Lower leg skin (tissue), 4 donors: ENCODE measurements at regions not wholly inside any gene's neighbourhood (a gene's known extent, or its start where the extent isn't known, plus 50 kb on each side); places are given as distances from the start of the nearest gene placed in this dataset.
"Not testable (repeated sequence)": the region's sequence is repeated elsewhere in the genome, so short reads cannot be mapped to it uniquely, and the experiment has no call there.

Source experiments
- DNase-seq, 2 donors: peaks; one replicate each; pipeline ENCODE4 v3.0.0-alpha.2; 2019; ENCODE audit warnings: low spot score in 2 of 2
- H3K4me3 ChIP-seq: fragments of 200-600 bp; sonication (generic); 2 replicates; pipeline ENCODE4 v1.5.1; 2017; ENCODE audit warnings: mild to moderate bottlenecking, low read depth; ENCODE audit not compliant: poor library complexity, severe bottlenecking
- POLR2A ChIP-seq, 2 donors: fragments of 450-650 bp; IDR thresholded peaks; one replicate each; pipeline ENCODE4 v1.6.1; 2016 to 2017; ENCODE audit warnings: antibody characterized with exemption in 2 of 2, mild to moderate bottlenecking in 1 of 2, moderate library complexity in 1 of 2
- whole genome bisulfite sequencing, 2 donors: methylation state at CpG; one replicate each; pipeline ENCODE4 v1.1.5; 2018; 5-methylcytosine and 5-hydroxymethylcytosine counted together
- intact Hi-C: fragments of 100-400 bp; cut with DNase I; formaldehyde crosslinking; loops from one replicate; pipeline ENCODE4 v1.15.0; 2023; ENCODE audit warnings: low total_unique reads
- TF ChIP-seq, protein P1 (sequence below), 3 donors: fragments of 450-650 bp; IDR thresholded peaks; one replicate each; pipeline ENCODE4 v1.5.1; 2016; ENCODE audit warnings: antibody characterized with exemption in 3 of 3, mild to moderate bottlenecking in 3 of 3, moderate library complexity in 2 of 3

GRCh38 chr17:69677130-69677529 is 262.6 kb downstream of the MAP2K6 start:
- 72 to 78% methylated on average over 6 of the region's 6 CpGs for whole genome bisulfite sequencing, 2 donors
- no peak overlapping the region for H3K4me3 ChIP-seq
- DNase-seq, result no peak
- no peak for TF ChIP-seq POLR2A (IDR thresholded peaks at IDR 0.05)
- TF ChIP-seq, protein P1, sequence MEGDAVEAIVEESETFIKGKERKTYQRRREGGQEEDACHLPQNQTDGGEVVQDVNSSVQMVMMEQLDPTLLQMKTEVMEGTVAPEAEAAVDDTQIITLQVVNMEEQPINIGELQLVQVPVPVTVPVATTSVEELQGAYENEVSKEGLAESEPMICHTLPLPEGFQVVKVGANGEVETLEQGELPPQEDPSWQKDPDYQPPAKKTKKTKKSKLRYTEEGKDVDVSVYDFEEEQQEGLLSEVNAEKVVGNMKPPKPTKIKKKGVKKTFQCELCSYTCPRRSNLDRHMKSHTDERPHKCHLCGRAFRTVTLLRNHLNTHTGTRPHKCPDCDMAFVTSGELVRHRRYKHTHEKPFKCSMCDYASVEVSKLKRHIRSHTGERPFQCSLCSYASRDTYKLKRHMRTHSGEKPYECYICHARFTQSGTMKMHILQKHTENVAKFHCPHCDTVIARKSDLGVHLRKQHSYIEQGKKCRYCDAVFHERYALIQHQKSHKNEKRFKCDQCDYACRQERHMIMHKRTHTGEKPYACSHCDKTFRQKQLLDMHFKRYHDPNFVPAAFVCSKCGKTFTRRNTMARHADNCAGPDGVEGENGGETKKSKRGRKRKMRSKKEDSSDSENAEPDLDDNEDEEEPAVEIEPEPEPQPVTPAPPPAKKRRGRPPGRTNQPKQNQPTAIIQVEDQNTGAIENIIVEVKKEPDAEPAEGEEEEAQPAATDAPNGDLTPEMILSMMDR (IDR thresholded peaks at IDR 0.05), result no peak
- intact Hi-C loops, result no loop called here

GRCh38 chr17:69678206-69678605 is 263.7 kb downstream of the MAP2K6 start:
- WGBS, 2 donors, result 63 to 70% methylated on average over 2 of the region's 2 CpGs
- intact Hi-C loops, result no loop called here
- H3K4me3 ChIP-seq, result no peak overlapping the region
- no peak for TF ChIP-seq POLR2A (IDR thresholded peaks at IDR 0.05)
- no peak for DNase-seq

DNA sequence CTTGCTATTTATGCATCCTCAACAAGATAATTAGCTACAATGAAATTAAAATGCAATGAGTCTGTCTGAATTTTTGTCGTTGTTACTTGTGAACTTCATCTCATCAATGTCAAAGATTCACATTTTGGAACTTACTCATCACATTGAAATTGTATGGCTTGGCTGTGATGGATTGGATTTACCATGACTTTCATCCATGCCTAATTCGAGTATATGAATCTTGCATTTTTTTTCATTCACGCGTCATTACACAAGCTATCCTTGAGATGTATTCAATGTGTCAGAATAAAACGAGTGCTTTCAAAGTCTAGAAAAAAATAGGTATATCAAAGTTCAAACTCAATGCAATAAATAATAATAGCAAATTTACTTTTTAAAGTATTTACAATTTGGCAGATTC is 265.3 kb downstream of the MAP2K6 start:
- intact Hi-C loops, result no loop called here
- 76 to 89% methylated on average over 5 of the region's 5 CpGs for WGBS, 2 donors
- no peak for DNase-seq
- TF ChIP-seq, protein P1 (IDR thresholded peaks at IDR 0.05), result no peak
- TF ChIP-seq POLR2A (IDR thresholded peaks at IDR 0.05), result no peak
- no peak overlapping the region for H3K4me3 ChIP-seq

DNA sequence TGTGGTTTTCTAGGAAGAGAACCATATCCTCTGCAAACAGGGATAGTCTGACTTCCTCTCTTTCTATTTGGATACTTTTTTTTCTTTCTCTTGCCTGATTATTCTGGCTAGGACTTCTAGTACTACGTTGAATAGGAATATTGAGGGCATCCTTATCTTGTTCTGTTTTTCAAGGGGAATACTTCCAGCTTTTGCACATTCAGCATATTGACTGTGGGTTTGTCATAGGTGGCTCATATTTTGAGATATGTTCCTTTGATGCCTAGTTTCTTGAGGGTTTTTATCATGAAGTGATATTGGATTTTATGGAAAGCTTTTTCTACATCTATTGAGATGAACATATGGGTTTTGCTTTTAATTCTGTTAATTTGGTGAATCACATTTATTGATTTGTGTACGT is 269.8 kb downstream of the MAP2K6 start:
- WGBS, 2 donors, result 68 to 72% methylated on average over 2 of the region's 2 CpGs
- no peak for TF ChIP-seq POLR2A (IDR thresholded peaks at IDR 0.05)
- TF ChIP-seq, protein P1 (IDR thresholded peaks at IDR 0.05), result no peak
- H3K4me3 ChIP-seq, result no peak overlapping the region
- intact Hi-C loops, result no loop called here
- no peak for DNase-seq

- DNase-seq, intact Hi-C loops, H3K4me3 ChIP-seq: not testable (repeated sequence)
Measured at GRCh38 chr17:69685150-69685549, 270.7 kb downstream of the MAP2K6 start.

- intact Hi-C loops, result no loop called here
- TF ChIP-seq POLR2A (IDR thresholded peaks at IDR 0.05), result no peak
- TF ChIP-seq, protein P1 (IDR thresholded peaks at IDR 0.05), result no peak
- no peak for DNase-seq
- 83 to 91% methylated on average over 1 of the region's 1 CpG for WGBS, 2 donors
- H3K4me3 ChIP-seq, result no peak overlapping the region
Measured at GRCh38 chr17:69690531-69690930, 276.0 kb downstream of the MAP2K6 start.

DNA sequence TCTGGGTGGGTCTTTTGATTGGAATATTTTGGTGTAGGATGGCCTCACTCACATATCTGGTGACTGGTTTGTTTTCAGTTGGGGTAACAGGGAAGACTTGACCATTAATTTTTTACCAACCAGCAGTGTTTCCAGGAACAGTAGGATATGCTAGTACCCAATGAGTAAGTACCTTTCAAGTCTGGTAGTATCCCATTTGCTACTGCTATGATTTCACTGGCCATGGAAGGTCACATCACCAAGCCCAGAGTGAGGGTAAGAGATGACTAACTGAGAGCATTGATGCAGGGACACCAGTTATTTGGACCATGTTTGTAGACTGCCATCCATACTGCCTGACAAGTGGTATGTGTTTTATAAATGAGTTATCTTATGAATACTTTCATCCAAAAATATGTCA is 277.7 kb downstream of the MAP2K6 start:
- intact Hi-C loops, result no loop called here
- DNase-seq, result no peak
- no peak for TF ChIP-seq POLR2A (IDR thresholded peaks at IDR 0.05)
- no peak overlapping the region for H3K4me3 ChIP-seq
